ENCODE measurements at regions not wholly inside any gene's neighbourhood (a gene's known extent, or its start where the extent isn't known, plus 50 kb on each side); places are given as distances from the start of the nearest gene placed in this dataset.

DNA sequence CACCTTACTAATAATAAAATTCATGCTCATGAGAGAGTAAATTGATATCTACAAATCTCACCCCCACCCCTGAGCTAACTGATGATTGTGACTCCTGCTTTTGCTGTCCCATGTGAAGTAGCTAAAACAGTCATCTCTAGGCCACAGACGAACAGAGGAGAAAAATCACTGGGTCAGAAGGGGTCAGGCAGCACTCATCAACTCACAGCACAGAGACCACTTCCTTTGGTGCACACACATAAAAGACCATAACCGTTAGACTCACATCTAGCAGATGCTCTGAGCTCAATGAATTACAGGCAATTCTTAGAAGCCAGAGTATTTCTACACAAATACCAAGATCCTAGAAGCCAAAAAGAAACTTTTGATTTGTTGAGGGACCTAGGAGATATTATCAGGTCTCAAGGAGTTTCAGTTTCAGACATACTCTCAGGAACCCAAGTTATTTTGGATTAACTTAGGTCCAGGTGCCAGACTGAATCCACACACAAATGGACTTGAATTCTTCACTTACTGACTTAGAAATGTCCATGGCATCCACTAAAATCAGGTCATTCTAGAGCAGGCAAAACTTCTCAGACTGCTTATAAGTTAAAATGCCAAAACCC is 65.0 kb upstream of the TES start:
- no peak for DNase-seq

DNA sequence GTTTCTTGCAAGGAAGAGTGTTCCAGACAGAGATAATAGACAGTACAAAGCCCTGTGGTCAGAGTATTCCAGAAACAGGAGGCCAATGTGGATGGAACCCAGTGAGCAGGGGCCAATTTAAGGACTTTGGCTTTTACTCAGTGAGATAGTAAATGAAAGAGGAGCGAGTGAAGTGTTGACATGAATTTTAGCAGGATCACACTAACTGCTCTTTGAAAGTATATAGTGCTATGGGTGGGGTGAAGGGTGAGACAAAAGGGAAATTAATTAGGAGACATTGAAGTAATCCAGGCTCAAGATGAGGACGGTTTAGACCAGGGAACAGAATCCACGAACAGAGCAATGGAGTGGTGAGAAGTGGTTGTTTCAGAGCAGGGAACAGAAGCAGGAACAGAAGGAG is 62.2 kb upstream of the TES start:
- no peak for DNase-seq

- DNase-seq = no peak
Measured at GRCh38 chr7:116148626-116149025, 61.7 kb upstream of the TES start.

- no peak for DNase-seq
Measured at GRCh38 chr7:116150588-116150987, 59.8 kb upstream of the TES start.

DNA sequence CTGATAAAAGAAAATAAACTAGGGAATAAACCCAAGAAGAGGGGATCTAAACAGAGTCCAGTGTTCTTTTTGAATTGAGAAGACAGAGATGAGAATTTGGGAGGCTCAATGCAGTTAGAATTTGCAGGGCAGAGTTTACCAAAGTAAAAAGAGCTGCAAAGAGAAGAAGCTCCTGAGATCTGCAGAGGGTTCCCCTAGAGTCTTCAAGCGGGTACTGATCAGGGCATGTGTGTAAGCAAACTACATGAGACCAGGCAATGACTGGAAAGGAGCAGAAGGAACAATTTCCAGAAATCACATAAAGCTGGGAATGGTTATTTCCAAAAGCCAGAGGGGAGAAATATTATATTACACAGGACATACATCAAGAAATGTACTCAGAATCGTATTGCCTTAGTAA is 58.1 kb upstream of the TES start:
- no peak for DNase-seq

DNA sequence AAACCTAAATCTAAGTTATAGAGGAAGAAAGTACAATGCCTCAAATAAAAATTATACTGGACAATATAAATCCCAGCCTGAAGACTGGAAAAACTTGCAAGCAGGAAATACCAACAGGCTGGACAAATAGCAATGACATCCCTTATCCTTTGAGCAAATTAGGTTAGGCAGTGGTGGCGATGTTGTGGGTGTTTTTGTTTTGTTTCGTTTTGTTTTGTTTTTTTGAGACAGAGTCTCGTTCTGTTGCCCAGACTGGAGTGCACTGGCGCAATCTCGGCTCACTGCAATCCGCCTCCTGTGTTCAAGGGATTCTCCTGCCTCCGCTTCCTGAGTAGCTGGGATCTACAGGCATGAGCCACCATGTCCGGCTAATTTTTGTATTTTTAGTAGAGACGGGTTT is 57.3 kb upstream of the TES start:
- no peak for DNase-seq

GRCh38 chr7:116159711-116160110 is 50.6 kb upstream of the TES start:
- DNase-seq = no peak

All from nucleus accumbens (tissue), 56 donors.